WTC11 (cell line): ENCODE measurements at regions not wholly inside any gene's neighbourhood (a gene's known extent, or its start where the extent isn't known, plus 50 kb on each side); places are given as distances from the start of the nearest gene placed in this dataset.

Source experiments
- ATAC-seq: fragments of 200-7000 bp; cut with Tn5 transposase; 2 replicates; pipeline ENCODE4 v1.10.0; 2021; ENCODE audit warnings: mild to moderate bottlenecking, moderate library complexity
- CTCF ChIA-PET: fragments of 300-600 bp; sonication (Branson Sonifier 250); formaldehyde crosslinking; loops from one replicate; lab custom pipeline; 2021; ENCODE audit warnings: antibody characterized with exemption; lab: Charles Lee
- POLR2A ChIA-PET: fragments of 350-600 bp; sonication (Branson Sonifier 250); formaldehyde crosslinking; loops from one replicate; lab custom pipeline; 2021; ENCODE audit warnings: antibody characterized with exemption; lab: Charles Lee
- DNase-seq: peaks from one replicate; pipeline ENCODE4 v3.0.0; 2021; ENCODE audit warnings: low spot score
- H3K27ac Mint-ChIP-seq: 2 replicates; pipeline ENCODE4 v1.8.0; 2021; ENCODE audit warnings: mixed read lengths
- H3K27me3 Mint-ChIP-seq: 2 replicates; pipeline ENCODE4 v1.8.0; 2021; ENCODE audit warnings: low read depth, mild to moderate bottlenecking, moderate library complexity, mixed read lengths
- H3K36me3 Mint-ChIP-seq: 2 replicates; pipeline ENCODE4 v1.8.0; 2021; ENCODE audit warnings: mixed read lengths
- H3K4me1 Mint-ChIP-seq: 2 replicates; pipeline ENCODE4 v1.8.0; 2022; ENCODE audit warnings: mixed read lengths
- H3K4me3 Mint-ChIP-seq: 2 replicates; pipeline ENCODE4 v1.8.0; 2021; ENCODE audit warnings: mild to moderate bottlenecking, moderate library complexity, mixed read lengths
- H3K9me3 Mint-ChIP-seq: 2 replicates; pipeline ENCODE4 v1.8.0; 2021; ENCODE audit warnings: mixed read lengths
- AFF4 ChIP-seq: sonication (generic); formaldehyde crosslinking; IDR thresholded peaks from 2 replicates; pipeline ENCODE4 v1.8.1; 2023; ENCODE audit warnings: mild to moderate bottlenecking, missing genetic modification reagents, borderline replicate concordance
- AR ChIP-seq: fragments of 250-450 bp; sonication (Bioruptor Pico); IDR thresholded peaks from 2 replicates; pipeline ENCODE4 v1.9.0; 2021; ENCODE audit warnings: mild to moderate bottlenecking
- CREB1 ChIP-seq: sonication (generic); formaldehyde crosslinking; IDR thresholded peaks from 2 replicates; pipeline ENCODE4 v1.8.0; 2023; ENCODE audit warnings: mild to moderate bottlenecking, missing genetic modification reagents
- MXD4 ChIP-seq: fragments of 250-450 bp; sonication (Bioruptor Pico); IDR thresholded peaks from 2 replicates; pipeline ENCODE4 v1.8.0; 2021; ENCODE audit warnings: mild to moderate bottlenecking, moderate library complexity, borderline replicate concordance
- MYBL2 ChIP-seq: sonication (generic); formaldehyde crosslinking; IDR thresholded peaks from 2 replicates; pipeline ENCODE4 v1.8.1; 2023; ENCODE audit warnings: mild to moderate bottlenecking, moderate library complexity, missing genetic modification reagents
- NFYB ChIP-seq: sonication (generic); formaldehyde crosslinking; conservative IDR thresholded peaks from 2 replicates; pipeline ENCODE4 v1.8.0; 2022; ENCODE audit warnings: low read depth, missing genetic modification reagents
- NR3C1 ChIP-seq: sonication (generic); formaldehyde crosslinking; conservative IDR thresholded peaks from 2 replicates; pipeline ENCODE4 v1.8.1; 2023; ENCODE audit warnings: low read depth, mild to moderate bottlenecking, missing genetic modification reagents
- SMAD3 ChIP-seq: sonication (generic); formaldehyde crosslinking; IDR thresholded peaks from 2 replicates; pipeline ENCODE4 v1.8.0; 2022; ENCODE audit warnings: missing genetic modification reagents, mild to moderate bottlenecking, borderline replicate concordance
- TCF7 ChIP-seq: sonication (generic); formaldehyde crosslinking; IDR thresholded peaks from 2 replicates; pipeline ENCODE4 v1.8.0; 2022; ENCODE audit warnings: mild to moderate bottlenecking, low read depth, missing genetic modification reagents, moderate library complexity
- TP53 ChIP-seq: sonication (generic); formaldehyde crosslinking; IDR thresholded peaks from 2 replicates; pipeline ENCODE4 v1.8.1; 2023; ENCODE audit warnings: mild to moderate bottlenecking, missing genetic modification reagents
- ZBTB43 ChIP-seq: sonication (generic); formaldehyde crosslinking; IDR thresholded peaks from 2 replicates; pipeline ENCODE4 v1.8.1; 2023; ENCODE audit warnings: mild to moderate bottlenecking, missing genetic modification reagents
- ZNF219 ChIP-seq: sonication (generic); formaldehyde crosslinking; IDR thresholded peaks from 2 replicates; pipeline ENCODE4 v1.8.0; 2023; ENCODE audit warnings: missing genetic modification reagents, mild to moderate bottlenecking, borderline replicate concordance
- ZNF232 ChIP-seq: sonication (generic); formaldehyde crosslinking; IDR thresholded peaks from 2 replicates; pipeline ENCODE4 v1.8.0; 2022; ENCODE audit warnings: mild to moderate bottlenecking, missing genetic modification reagents
- ZNF281 ChIP-seq: sonication (generic); formaldehyde crosslinking; IDR thresholded peaks from 2 replicates; pipeline ENCODE4 v1.8.0; 2023; ENCODE audit warnings: mild to moderate bottlenecking, missing genetic modification reagents
- ZNF423 ChIP-seq: fragments of 250-450 bp; sonication (Bioruptor Pico); IDR thresholded peaks from 2 replicates; pipeline ENCODE4 v2.1.2; 2022; ENCODE audit warnings: mild to moderate bottlenecking, moderate library complexity
- ZSCAN18 ChIP-seq: fragments of 250-450 bp; sonication (Bioruptor Pico); IDR thresholded peaks from 2 replicates; pipeline ENCODE4 v2.1.2; 2022; ENCODE audit warnings: mild to moderate bottlenecking, moderate library complexity
- TF ChIP-seq, protein P1 (sequence below): sonication (generic); formaldehyde crosslinking; IDR thresholded peaks from 2 replicates; pipeline ENCODE4 v1.8.1; 2023; ENCODE audit warnings: mild to moderate bottlenecking, missing genetic modification reagents, moderate library complexity
- TF ChIP-seq, protein P2 (sequence below): sonication (generic); formaldehyde crosslinking; IDR thresholded peaks from 2 replicates; pipeline ENCODE4 v1.8.1; 2023; ENCODE audit warnings: mild to moderate bottlenecking, moderate library complexity, missing genetic modification reagents

DNA sequence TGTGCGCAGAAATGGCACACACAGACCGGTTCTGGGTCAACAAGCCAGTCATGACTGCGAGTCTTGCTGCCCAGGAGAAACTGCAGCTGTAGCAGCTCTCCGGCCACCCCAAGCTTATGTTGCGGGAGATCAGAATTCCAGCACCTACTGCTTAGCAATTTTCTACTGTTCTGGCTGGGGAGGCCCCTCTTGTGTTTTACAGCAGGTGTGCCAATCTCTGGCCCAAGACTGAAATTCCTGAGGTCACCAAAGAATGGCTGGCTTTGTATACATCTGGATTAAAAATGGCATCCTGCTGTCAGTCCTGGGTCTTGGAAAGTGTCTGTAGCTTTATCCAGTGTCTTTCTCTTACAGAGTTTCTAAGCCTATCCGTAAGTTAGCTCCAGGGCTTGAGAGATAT lies 68.9 kb upstream of the TRAM1L1 start:
- peaks cover 11% of the 10 kb centered on the region for H3K4me1 Mint-ChIP-seq
- H3K36me3 Mint-ChIP-seq: peaks cover 16% of the 10 kb centered on the region
- no peak overlapping the region for H3K27ac Mint-ChIP-seq
- no peak for DNase-seq
- POLR2A ChIA-PET: no interaction called here
- H3K27me3 Mint-ChIP-seq: no peaks in the 10 kb centered on the region
- peaks cover 36% of the 10 kb centered on the region for H3K9me3 Mint-ChIP-seq
- CTCF ChIA-PET: no interaction called here
- ATAC-seq: no peak
- TF ChIP-seq NFYB (CRISPR knock-in tag) (no peak), AFF4 (CRISPR knock-in tag) (no peak), TP53 (no peak), SMAD3 (CRISPR knock-in tag) (no peak), ZBTB43 (CRISPR knock-in tag) (no peak)
- no peak overlapping the region for H3K4me3 Mint-ChIP-seq

- POLR2A ChIA-PET: no interaction called here
- CTCF ChIA-PET: no interaction called here
- 0 out of 2 replicates have a peak, but pooled peaks cover 3% of the 10 kb centered on the region for H3K36me3 Mint-ChIP-seq
- peaks cover 10% of the 10 kb centered on the region for H3K9me3 Mint-ChIP-seq
- peaks cover 11% of the 10 kb centered on the region for H3K4me1 Mint-ChIP-seq
- no peak overlapping the region for H3K27ac Mint-ChIP-seq
- no peak for DNase-seq
- TF ChIP-seq ZNF232 (CRISPR knock-in tag) (no peak), ZNF423 (CRISPR knock-in tag) (no peak), ZNF219 (CRISPR knock-in tag) (no peak), ZSCAN18 (CRISPR knock-in tag) (no peak), CREB1 (CRISPR knock-in tag) (no peak)
- TF ChIP-seq, protein P1, sequence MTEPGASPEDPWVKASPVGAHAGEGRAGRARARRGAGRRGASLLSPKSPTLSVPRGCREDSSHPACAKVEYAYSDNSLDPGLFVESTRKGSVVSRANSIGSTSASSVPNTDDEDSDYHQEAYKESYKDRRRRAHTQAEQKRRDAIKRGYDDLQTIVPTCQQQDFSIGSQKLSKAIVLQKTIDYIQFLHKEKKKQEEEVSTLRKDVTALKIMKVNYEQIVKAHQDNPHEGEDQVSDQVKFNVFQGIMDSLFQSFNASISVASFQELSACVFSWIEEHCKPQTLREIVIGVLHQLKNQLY (CRISPR knock-in tag): no peak
- TF ChIP-seq, protein P2, sequence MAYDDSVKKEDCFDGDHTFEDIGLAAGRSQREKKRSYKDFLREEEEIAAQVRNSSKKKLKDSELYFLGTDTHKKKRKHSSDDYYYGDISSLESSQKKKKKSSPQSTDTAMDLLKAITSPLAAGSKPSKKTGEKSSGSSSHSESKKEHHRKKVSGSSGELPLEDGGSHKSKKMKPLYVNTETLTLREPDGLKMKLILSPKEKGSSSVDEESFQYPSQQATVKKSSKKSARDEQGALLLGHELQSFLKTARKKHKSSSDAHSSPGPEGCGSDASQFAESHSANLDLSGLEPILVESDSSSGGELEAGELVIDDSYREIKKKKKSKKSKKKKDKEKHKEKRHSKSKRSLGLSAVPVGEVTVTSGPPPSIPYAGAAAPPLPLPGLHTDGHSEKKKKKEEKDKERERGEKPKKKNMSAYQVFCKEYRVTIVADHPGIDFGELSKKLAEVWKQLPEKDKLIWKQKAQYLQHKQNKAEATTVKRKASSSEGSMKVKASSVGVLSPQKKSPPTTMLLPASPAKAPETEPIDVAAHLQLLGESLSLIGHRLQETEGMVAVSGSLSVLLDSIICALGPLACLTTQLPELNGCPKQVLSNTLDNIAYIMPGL (CRISPR knock-in tag): no peak
- TF ChIP-seq, all 79 proteins: peak for 0
- H3K4me3 Mint-ChIP-seq: no peak overlapping the region
- no peaks in the 10 kb centered on the region for H3K27me3 Mint-ChIP-seq
- peak; percentile 56; the same call in 1 of the 2 replicates for ATAC-seq
These were observed 71.4 kb upstream of the TRAM1L1 start for GRCh38 chr4:117156806-117157205.

GRCh38 chr4:117157360-117157759 lies 72.0 kb upstream of the TRAM1L1 start:
- H3K36me3 Mint-ChIP-seq: no peaks in the 10 kb centered on the region
- TF ChIP-seq AR (CRISPR knock-in tag): no peak
- no peak for TF ChIP-seq ZNF281 (CRISPR knock-in tag)
- no peak for TF ChIP-seq NR3C1
- no peak for TF ChIP-seq MXD4 (CRISPR knock-in tag)
- TF ChIP-seq TCF7 (CRISPR knock-in tag): no peak
- no peak for TF ChIP-seq CREB1 (CRISPR knock-in tag)
- no peak for TF ChIP-seq MYBL2
- no peak for ATAC-seq
- peaks cover 5% of the 10 kb centered on the region for H3K9me3 Mint-ChIP-seq
- POLR2A ChIA-PET: no interaction called here
- peaks cover 11% of the 10 kb centered on the region for H3K4me1 Mint-ChIP-seq
- CTCF ChIA-PET: no interaction called here
- no peak overlapping the region for H3K4me3 Mint-ChIP-seq
- no peaks in the 10 kb centered on the region for H3K27me3 Mint-ChIP-seq
- no peak for DNase-seq
- no peak overlapping the region for H3K27ac Mint-ChIP-seq
